ENCODE measurements at regions not wholly inside any gene's neighbourhood (a gene's known extent, or its start where the extent isn't known, plus 50 kb on each side); places are given as distances from the start of the nearest gene placed in this dataset.

DNA sequence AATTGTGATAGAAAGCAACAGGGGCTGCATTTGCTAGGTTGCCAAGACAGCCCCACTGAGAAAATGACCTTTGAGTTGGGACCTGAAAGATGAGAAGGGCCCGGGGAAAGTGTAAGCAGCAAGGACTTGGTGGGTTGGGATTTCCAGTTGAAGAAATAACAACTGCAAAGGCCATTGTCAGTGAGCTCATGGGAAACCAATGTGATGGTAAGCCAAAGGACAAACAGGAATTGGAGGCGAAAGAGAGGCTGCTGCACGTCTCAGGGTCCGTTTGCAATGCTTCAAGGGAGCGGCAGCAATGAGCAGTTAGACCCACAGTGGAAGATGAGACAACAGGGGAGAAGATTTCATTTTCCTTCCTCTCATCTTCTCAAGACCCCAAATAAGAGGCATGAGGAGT is 51.5 kb upstream of the RGPD4 start:
- TF ChIP-seq, protein P1, sequence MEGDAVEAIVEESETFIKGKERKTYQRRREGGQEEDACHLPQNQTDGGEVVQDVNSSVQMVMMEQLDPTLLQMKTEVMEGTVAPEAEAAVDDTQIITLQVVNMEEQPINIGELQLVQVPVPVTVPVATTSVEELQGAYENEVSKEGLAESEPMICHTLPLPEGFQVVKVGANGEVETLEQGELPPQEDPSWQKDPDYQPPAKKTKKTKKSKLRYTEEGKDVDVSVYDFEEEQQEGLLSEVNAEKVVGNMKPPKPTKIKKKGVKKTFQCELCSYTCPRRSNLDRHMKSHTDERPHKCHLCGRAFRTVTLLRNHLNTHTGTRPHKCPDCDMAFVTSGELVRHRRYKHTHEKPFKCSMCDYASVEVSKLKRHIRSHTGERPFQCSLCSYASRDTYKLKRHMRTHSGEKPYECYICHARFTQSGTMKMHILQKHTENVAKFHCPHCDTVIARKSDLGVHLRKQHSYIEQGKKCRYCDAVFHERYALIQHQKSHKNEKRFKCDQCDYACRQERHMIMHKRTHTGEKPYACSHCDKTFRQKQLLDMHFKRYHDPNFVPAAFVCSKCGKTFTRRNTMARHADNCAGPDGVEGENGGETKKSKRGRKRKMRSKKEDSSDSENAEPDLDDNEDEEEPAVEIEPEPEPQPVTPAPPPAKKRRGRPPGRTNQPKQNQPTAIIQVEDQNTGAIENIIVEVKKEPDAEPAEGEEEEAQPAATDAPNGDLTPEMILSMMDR (IDR thresholded peaks at IDR 0.05; ENCODE audit: low read depth, low read length, poor library complexity, severe bottlenecking) = no peak
- no peak for TF ChIP-seq EZH2phosphoT487 (IDR thresholded peaks at IDR 0.05; ENCODE audit: borderline replicate concordance, low read length)
